GM13976 (cell line): ENCODE measurements at regions not wholly inside any gene's neighbourhood (a gene's known extent, or its start where the extent isn't known, plus 50 kb on each side); places are given as distances from the start of the nearest gene placed in this dataset.

Experiments used
- DNase-seq: peaks from one replicate; pipeline ENCODE4 v3.0.0; 2012; ENCODE audit warnings: low spot score
- CTCF ChIP-seq: IDR thresholded peaks from 2 replicates; pipeline ENCODE4 v1.5.1; 2012; ENCODE audit warnings: borderline replicate concordance, mild to moderate bottlenecking; ENCODE audit not compliant: insufficient read depth; ENCODE audit errors: extremely low read depth, missing control alignments, control extremely low read depth
- in situ Hi-C: fragments of 300-500 bp; cut with MboI; formaldehyde crosslinking; loops from one replicate; pipeline ENCODE4 v1.12.0; 2022; ENCODE audit warnings: low sequenced_read_pairs, mixed read lengths, inconsistent platforms; ENCODE audit not compliant: unreplicated experiment

GRCh38 chr13:34542321-34542720, 399.7 kb upstream of the NBEA start:
- in situ Hi-C loops: no loop called here
- TF ChIP-seq CTCF: no peak
- no peak for DNase-seq

GRCh38 chr13:34543836-34544235, 398.2 kb upstream of the NBEA start:
- in situ Hi-C loops: no loop called here
- TF ChIP-seq CTCF: no peak
- no peak for DNase-seq

GRCh38 chr13:34545461-34545860, 396.6 kb upstream of the NBEA start:
- in situ Hi-C loops: no loop called here
- TF ChIP-seq CTCF: no peak
- no peak for DNase-seq

GRCh38 chr13:34546344-34547250, 395.5 kb upstream of the NBEA start:
- no peak for TF ChIP-seq CTCF
- in situ Hi-C loops: no loop called here
- DNase-seq: no peak

- DNase-seq: no peak
- TF ChIP-seq CTCF: no peak
- in situ Hi-C loops: no loop called here
Observed at GRCh38 chr13:34547929-34548328, 394.1 kb upstream of the NBEA start.

- in situ Hi-C loops: no loop called here
- no peak for TF ChIP-seq CTCF
- no peak for DNase-seq
Observed at GRCh38 chr13:34553376-34553775, 388.7 kb upstream of the NBEA start.
